ENCODE measurements at regions not wholly inside any gene's neighbourhood (a gene's known extent, or its start where the extent isn't known, plus 50 kb on each side); places are given as distances from the start of the nearest gene placed in this dataset.
"Not testable (repeated sequence)": the region's sequence is repeated elsewhere in the genome, so short reads cannot be mapped to it uniquely, and the experiment has no call there.

DNA sequence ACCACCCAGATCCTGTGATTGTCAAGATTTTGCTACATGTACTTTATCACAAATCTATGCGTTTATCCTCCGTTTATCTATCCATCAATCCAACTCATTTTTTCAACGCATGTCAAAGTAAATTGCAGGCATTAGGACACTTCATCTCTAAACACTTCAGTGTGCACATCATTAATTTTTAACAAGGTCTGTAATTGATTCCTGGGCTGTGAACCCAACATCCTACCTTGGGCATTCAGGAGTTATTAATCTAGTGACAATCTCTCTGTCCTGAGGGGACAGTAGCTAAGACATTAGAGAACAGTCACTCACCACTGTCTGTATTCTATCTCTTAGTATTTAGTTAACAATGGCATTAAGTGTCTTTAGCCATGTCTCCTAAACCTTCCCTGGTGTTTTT is 264.7 kb downstream of the SOX9 start:
- H3K4me3 ChIP-seq (ENCODE audit: low read depth in 1 of 2, low read length in 2 of 2), result no peak overlapping the region
- H3K9me3 ChIP-seq (ENCODE audit: control insufficient read depth in 1 of 2, low read length in 2 of 2), result no peaks in the 10 kb centered on the region
- H3K27me3 ChIP-seq (ENCODE audit: control insufficient read depth in 1 of 2, insufficient read depth in 2 of 2, low read length in 2 of 2), result no peaks in the 10 kb centered on the region
- peaks cover 0 to 3% of the 10 kb centered on the region in 2 donors for H3K4me1 ChIP-seq (ENCODE audit: control insufficient read depth in 1 of 2, insufficient read depth in 2 of 2, low read length in 2 of 2)
- H3K9ac ChIP-seq (ENCODE audit: low read depth in 1 of 2, low read length in 2 of 2), result no peak overlapping the region
- H3K36me3 ChIP-seq (ENCODE audit: control insufficient read depth in 1 of 2, insufficient read depth in 2 of 2, low read length in 2 of 2), result no peaks in the 10 kb centered on the region
- no peak overlapping the region for H3K27ac ChIP-seq (ENCODE audit: low read depth, low read length)

- H3K9me3 ChIP-seq (ENCODE audit: control insufficient read depth in 1 of 2, low read length in 2 of 2); H3K36me3 ChIP-seq (ENCODE audit: control insufficient read depth in 1 of 2, insufficient read depth in 2 of 2, low read length in 2 of 2); H3K27ac ChIP-seq (ENCODE audit: low read depth, low read length); H3K4me3 ChIP-seq (ENCODE audit: low read depth in 1 of 2, low read length in 2 of 2); H3K9ac ChIP-seq (ENCODE audit: low read depth in 1 of 2, low read length in 2 of 2); H3K4me1 ChIP-seq (ENCODE audit: control insufficient read depth in 1 of 2, insufficient read depth in 2 of 2, low read length in 2 of 2); H3K27me3 ChIP-seq (ENCODE audit: control insufficient read depth in 1 of 2, insufficient read depth in 2 of 2, low read length in 2 of 2): not testable (repeated sequence)
Observed at GRCh38 chr17:72386173-72386572, 265.4 kb downstream of the SOX9 start.

DNA sequence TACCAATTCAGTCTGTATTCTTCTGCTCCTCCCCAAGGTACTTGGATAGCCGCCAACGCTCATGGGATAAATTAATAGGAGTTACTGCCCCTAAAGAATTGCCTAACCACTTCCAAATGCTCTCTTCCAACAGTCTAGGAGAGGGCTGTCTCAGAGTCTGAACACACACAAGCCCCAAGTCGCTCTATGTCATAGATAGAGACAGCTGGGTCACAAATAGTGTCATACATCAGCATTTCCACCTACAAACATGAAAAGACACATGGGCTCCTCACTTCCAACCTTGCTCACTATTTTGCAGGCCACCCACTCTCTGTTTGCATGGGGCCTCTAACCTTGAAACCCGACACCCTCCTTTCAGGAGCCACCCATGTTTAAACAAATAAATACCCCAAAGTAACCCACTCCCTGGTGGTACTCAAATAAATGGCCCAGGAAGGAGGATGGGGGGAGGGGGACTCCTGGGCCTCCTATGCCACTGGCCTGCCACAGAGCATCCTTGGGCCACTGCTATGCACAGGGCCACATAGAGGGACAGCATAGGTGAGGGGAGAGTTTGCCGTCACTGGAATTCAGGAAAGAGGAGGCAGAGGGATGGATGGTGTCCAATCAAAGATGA is 265.9 kb downstream of the SOX9 start:
- no peak overlapping the region for H3K9ac ChIP-seq (ENCODE audit: low read depth in 1 of 2, low read length in 2 of 2)
- peaks cover under 1 to 3% of the 10 kb centered on the region in 2 donors for H3K4me1 ChIP-seq (ENCODE audit: control insufficient read depth in 1 of 2, insufficient read depth in 2 of 2, low read length in 2 of 2)
- no peaks in the 10 kb centered on the region for H3K27me3 ChIP-seq (ENCODE audit: control insufficient read depth in 1 of 2, insufficient read depth in 2 of 2, low read length in 2 of 2)
- H3K36me3 ChIP-seq (ENCODE audit: control insufficient read depth in 1 of 2, insufficient read depth in 2 of 2, low read length in 2 of 2), result no peaks in the 10 kb centered on the region
- no peak overlapping the region for H3K27ac ChIP-seq (ENCODE audit: low read depth, low read length)
- no peak overlapping the region for H3K4me3 ChIP-seq (ENCODE audit: low read depth in 1 of 2, low read length in 2 of 2)
- H3K9me3 ChIP-seq (ENCODE audit: control insufficient read depth in 1 of 2, low read length in 2 of 2), result no peaks in the 10 kb centered on the region

DNA sequence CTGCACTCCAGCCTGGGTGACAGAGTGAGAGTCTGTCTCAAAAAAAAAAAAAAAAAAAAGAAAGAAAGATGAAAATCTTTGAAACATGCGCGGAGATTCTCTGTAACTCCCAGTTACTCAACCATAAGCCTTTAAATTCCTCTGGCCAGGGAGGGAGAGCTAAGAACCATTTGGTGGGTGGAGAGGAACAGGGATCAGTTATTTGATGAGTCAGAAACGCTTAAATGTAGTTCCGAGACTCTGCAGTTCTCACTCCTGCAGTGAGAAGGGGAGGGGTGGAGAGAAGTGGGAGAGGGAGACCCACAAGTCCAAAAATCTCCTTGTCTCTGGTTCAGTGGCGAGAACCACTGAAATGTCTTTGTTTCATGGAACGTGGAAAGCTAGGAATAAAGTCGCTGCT is 266.7 kb downstream of the SOX9 start:
- Histone ChIP-seq H3K27me3 (ENCODE audit: control insufficient read depth in 1 of 2, insufficient read depth in 2 of 2, low read length in 2 of 2) (no peaks in the 10 kb centered on the region), H3K9ac (ENCODE audit: low read depth in 1 of 2, low read length in 2 of 2) (no peak overlapping the region), H3K9me3 (ENCODE audit: control insufficient read depth in 1 of 2, low read length in 2 of 2) (no peaks in the 10 kb centered on the region), H3K27ac (ENCODE audit: low read depth, low read length) (no peak overlapping the region), H3K4me3 (ENCODE audit: low read depth in 1 of 2, low read length in 2 of 2) (no peak overlapping the region), H3K36me3 (ENCODE audit: control insufficient read depth in 1 of 2, insufficient read depth in 2 of 2, low read length in 2 of 2) (no peaks in the 10 kb centered on the region), H3K4me1 (ENCODE audit: control insufficient read depth in 1 of 2, insufficient read depth in 2 of 2, low read length in 2 of 2) (peaks cover 3 to 7% of the 10 kb centered on the region in 2 donors)

DNA sequence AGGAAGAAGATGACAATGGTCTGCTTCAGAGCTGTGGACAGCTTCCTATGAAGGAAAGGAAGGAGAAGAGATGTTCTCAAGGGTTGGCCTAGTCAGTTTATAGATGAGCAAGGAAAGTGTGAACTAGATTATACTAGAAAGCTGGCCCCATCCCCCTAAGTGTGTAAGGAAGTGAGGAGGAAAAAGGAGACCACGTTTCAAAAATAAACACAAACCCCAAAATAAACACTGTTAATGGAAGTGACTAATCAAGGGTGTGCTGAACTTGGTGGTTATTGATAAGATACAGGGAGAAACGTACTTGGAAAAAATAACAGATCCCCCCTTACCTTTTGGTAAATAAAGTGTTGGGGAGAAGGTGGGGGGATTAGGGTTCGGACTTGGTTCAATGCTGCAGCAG is 267.1 kb downstream of the SOX9 start:
- Histone ChIP-seq H3K36me3 (ENCODE audit: control insufficient read depth in 1 of 2, insufficient read depth in 2 of 2, low read length in 2 of 2) (no peaks in the 10 kb centered on the region), H3K4me3 (ENCODE audit: low read depth in 1 of 2, low read length in 2 of 2) (no peak overlapping the region), H3K27me3 (ENCODE audit: control insufficient read depth in 1 of 2, insufficient read depth in 2 of 2, low read length in 2 of 2) (no peaks in the 10 kb centered on the region), H3K27ac (ENCODE audit: low read depth, low read length) (no peak overlapping the region), H3K4me1 (ENCODE audit: control insufficient read depth in 1 of 2, insufficient read depth in 2 of 2, low read length in 2 of 2) (peaks cover 3 to 7% of the 10 kb centered on the region in 2 donors), H3K9me3 (ENCODE audit: control insufficient read depth in 1 of 2, low read length in 2 of 2) (no peaks in the 10 kb centered on the region), H3K9ac (ENCODE audit: low read depth in 1 of 2, low read length in 2 of 2) (no peak overlapping the region)

- Histone ChIP-seq H3K36me3 (ENCODE audit: control insufficient read depth in 1 of 2, insufficient read depth in 2 of 2, low read length in 2 of 2) (no peaks in the 10 kb centered on the region), H3K27ac (ENCODE audit: low read depth, low read length) (no peak overlapping the region), H3K27me3 (ENCODE audit: control insufficient read depth in 1 of 2, insufficient read depth in 2 of 2, low read length in 2 of 2) (no peaks in the 10 kb centered on the region), H3K9ac (ENCODE audit: low read depth in 1 of 2, low read length in 2 of 2) (no peak overlapping the region), H3K4me1 (ENCODE audit: control insufficient read depth in 1 of 2, insufficient read depth in 2 of 2, low read length in 2 of 2) (peaks cover 3 to 7% of the 10 kb centered on the region in 2 donors), H3K9me3 (ENCODE audit: control insufficient read depth in 1 of 2, low read length in 2 of 2) (no peaks in the 10 kb centered on the region), H3K4me3 (ENCODE audit: low read depth in 1 of 2, low read length in 2 of 2) (no peak overlapping the region)
Observed at GRCh38 chr17:72388765-72389473, 268.1 kb downstream of the SOX9 start.

GRCh38 chr17:72390675-72391508 is 270.1 kb downstream of the SOX9 start:
- Histone ChIP-seq H3K4me1 (ENCODE audit: control insufficient read depth in 1 of 2, insufficient read depth in 2 of 2, low read length in 2 of 2) (peaks cover 3 to 7% of the 10 kb centered on the region in 2 donors), H3K27me3 (ENCODE audit: control insufficient read depth in 1 of 2, insufficient read depth in 2 of 2, low read length in 2 of 2) (no peaks in the 10 kb centered on the region), H3K9ac (ENCODE audit: low read depth in 1 of 2, low read length in 2 of 2) (no peak overlapping the region), H3K27ac (ENCODE audit: low read depth, low read length) (no peak overlapping the region), H3K9me3 (ENCODE audit: control insufficient read depth in 1 of 2, low read length in 2 of 2) (no peaks in the 10 kb centered on the region), H3K4me3 (ENCODE audit: low read depth in 1 of 2, low read length in 2 of 2) (no peak overlapping the region), H3K36me3 (ENCODE audit: control insufficient read depth in 1 of 2, insufficient read depth in 2 of 2, low read length in 2 of 2) (no peaks in the 10 kb centered on the region)

- Histone ChIP-seq H3K9me3 (ENCODE audit: control insufficient read depth in 1 of 2, low read length in 2 of 2) (no peaks in the 10 kb centered on the region), H3K4me1 (ENCODE audit: control insufficient read depth in 1 of 2, insufficient read depth in 2 of 2, low read length in 2 of 2) (peaks cover 0 to 7% of the 10 kb centered on the region in 2 donors), H3K27ac (ENCODE audit: low read depth, low read length) (no peak overlapping the region), H3K27me3 (ENCODE audit: control insufficient read depth in 1 of 2, insufficient read depth in 2 of 2, low read length in 2 of 2) (no peaks in the 10 kb centered on the region), H3K4me3 (ENCODE audit: low read depth in 1 of 2, low read length in 2 of 2) (no peak overlapping the region), H3K9ac (ENCODE audit: low read depth in 1 of 2, low read length in 2 of 2) (no peak overlapping the region), H3K36me3 (ENCODE audit: control insufficient read depth in 1 of 2, insufficient read depth in 2 of 2, low read length in 2 of 2) (no peaks in the 10 kb centered on the region)
Observed at GRCh38 chr17:72392056-72393010, 271.5 kb downstream of the SOX9 start.

DNA sequence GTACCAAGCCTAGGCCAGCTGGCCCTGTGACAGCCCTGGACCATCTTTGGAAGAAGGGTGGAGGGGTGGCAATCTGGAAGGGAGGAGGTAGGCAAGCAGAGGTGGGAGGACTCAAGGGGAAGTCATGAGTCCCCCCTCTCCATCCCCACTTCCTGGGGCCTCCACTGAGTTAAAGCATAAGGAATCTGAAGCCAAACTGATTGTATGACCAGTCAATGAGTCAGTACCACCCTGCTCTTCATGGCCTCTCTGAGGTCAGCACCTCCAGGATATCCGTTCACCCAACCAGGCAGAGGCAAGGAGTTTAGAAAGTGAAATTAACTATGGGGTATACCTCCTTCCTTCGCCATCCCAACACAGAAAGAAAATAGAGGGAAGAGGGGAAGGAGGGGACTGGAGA is 272.7 kb downstream of the SOX9 start:
- Histone ChIP-seq H3K4me3 (ENCODE audit: low read depth in 1 of 2, low read length in 2 of 2) (no peak overlapping the region), H3K9me3 (ENCODE audit: control insufficient read depth in 1 of 2, low read length in 2 of 2) (no peaks in the 10 kb centered on the region), H3K36me3 (ENCODE audit: control insufficient read depth in 1 of 2, insufficient read depth in 2 of 2, low read length in 2 of 2) (no peaks in the 10 kb centered on the region), H3K9ac (ENCODE audit: low read depth in 1 of 2, low read length in 2 of 2) (no peak overlapping the region), H3K27me3 (ENCODE audit: control insufficient read depth in 1 of 2, insufficient read depth in 2 of 2, low read length in 2 of 2) (no peaks in the 10 kb centered on the region), H3K27ac (ENCODE audit: low read depth, low read length) (no peak overlapping the region), H3K4me1 (ENCODE audit: control insufficient read depth in 1 of 2, insufficient read depth in 2 of 2, low read length in 2 of 2) (peaks cover 0 to 7% of the 10 kb centered on the region in 2 donors)

All from duodenal mucosa (tissue), 2 donors.